H1 (cell line): ENCODE measurements at regions not wholly inside any gene's neighbourhood (a gene's known extent, or its start where the extent isn't known, plus 50 kb on each side); places are given as distances from the start of the nearest gene placed in this dataset.

ENCODE experiments used
- CHD2 ChIP-seq: IDR thresholded peaks from 2 replicates; pipeline ENCODE4 v1.6.1; 2012; ENCODE audit warnings: low read length, improper control_type of control experiment
- FOSL1 ChIP-seq: IDR thresholded peaks from 2 replicates; pipeline ENCODE4 v1.6.1; 2011; ENCODE audit warnings: mild to moderate bottlenecking, low read depth, low read length, moderate library complexity; ENCODE audit not compliant: insufficient read depth
- GTF2F1 ChIP-seq: IDR thresholded peaks from 2 replicates; pipeline ENCODE4 v1.6.1; 2012; ENCODE audit warnings: low read depth, low read length, improper control_type of control experiment, borderline replicate concordance
- HDAC2 ChIP-seq, 2 experiments: fragments of 300-600 bp in 1 of 2; sonication (generic) in 1 of 2; IDR thresholded peaks; 2 replicates each; pipeline ENCODE4 v1.6.1; 2011 to 2012; ENCODE audit warnings: low read depth in 2 of 2, low read length in 2 of 2, mild to moderate bottlenecking in 2 of 2, moderate library complexity in 2 of 2, borderline replicate concordance in 1 of 2, inconsistent platforms in 1 of 2
- JUN ChIP-seq: IDR thresholded peaks from 2 replicates; pipeline ENCODE4 v1.6.1; 2011; ENCODE audit warnings: low read depth, mild to moderate bottlenecking, improper control_type of control experiment, low read length
- KDM1A ChIP-seq: fragments of 200-600, 300-600 bp; sonication (generic); IDR thresholded peaks from 2 replicates; pipeline ENCODE4 v1.7.1; 2016; ENCODE audit warnings: mild to moderate bottlenecking, low read length, borderline replicate concordance
- RFX5 ChIP-seq: IDR thresholded peaks from 2 replicates; pipeline ENCODE4 v1.6.1; 2011; ENCODE audit warnings: low read depth, low read length, improper control_type of control experiment, borderline replicate concordance

- no peak for TF ChIP-seq KDM1A
- TF ChIP-seq CHD2: no peak
- no peak for TF ChIP-seq JUN
- no peak for TF ChIP-seq FOSL1
- TF ChIP-seq HDAC2 (IDR thresholded peaks at IDR 0.05; ENCODE audit: borderline replicate concordance in 1 of 2, low read depth in 2 of 2, low read length in 2 of 2): no peak
- TF ChIP-seq RFX5: no peak
- TF ChIP-seq GTF2F1: no peak
Observed at GRCh38 chr4:152224223-152224622, 311.7 kb downstream of the FBXW7 start (continued).
